ENCODE measurements at regions not wholly inside any gene's neighbourhood (a gene's known extent, or its start where the extent isn't known, plus 50 kb on each side); places are given as distances from the start of the nearest gene placed in this dataset.

DNA sequence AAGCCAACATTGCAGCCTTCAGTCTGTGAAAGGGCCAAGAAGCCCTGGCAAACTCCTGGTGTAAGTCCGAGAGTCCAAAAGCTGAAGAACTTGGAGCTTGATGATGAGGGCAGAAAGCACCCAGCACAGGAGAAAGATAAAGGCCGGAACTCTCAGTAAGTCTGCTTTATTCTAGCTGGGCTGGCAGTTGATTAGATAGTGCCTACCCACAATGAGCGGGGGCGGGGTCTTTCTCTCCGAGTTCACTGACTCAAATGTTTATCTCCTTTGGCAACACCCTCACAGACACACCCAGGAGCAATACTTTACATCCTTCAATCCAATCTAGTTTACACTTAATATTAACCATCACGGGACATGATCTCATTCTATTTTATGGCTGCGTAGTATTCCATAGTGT lies 1317.1 kb downstream of the SLITRK1 start:
- no TSS peak for BruUV-seq (replicated peaks)
- dilution Hi-C loops (cut with MboI; ENCODE audit: extremely low pct_ligation_motif_present, low sequenced_read_pairs) = no loop called here
- POLR2A ChIA-PET = no interaction called here
- Histone ChIP-seq H3K36me3 (ENCODE audit: control insufficient read depth in 2 of 2, extremely low read depth in 1 of 2, insufficient read depth in 2 of 2, low read length in 2 of 2) (no peaks in the 10 kb centered on the region), H2AFZ (ENCODE audit: low read depth, low read length) (no peak overlapping the region), H3K27me3 (ENCODE audit: control insufficient read depth in 2 of 2, insufficient read depth in 2 of 2, low read length in 2 of 2) (no peaks in the 10 kb centered on the region), H3K4me3 (replicated peaks in 1 of 3; ENCODE audit: insufficient read depth in 1 of 3, low read depth in 1 of 3, low read length in 3 of 3) (no peak overlapping the region), H3K9me1 (replicated peaks; ENCODE audit: control insufficient read depth, extremely low read depth, insufficient read depth, low read length) (no peaks in the 10 kb centered on the region), H3K79me2 (ENCODE audit: control insufficient read depth, insufficient read depth, low read length) (no peaks in the 10 kb centered on the region), H3K9me3 (replicated peaks; ENCODE audit: control insufficient read depth, insufficient read depth, low read length) (no peaks in the 10 kb centered on the region), H4K20me1 (replicated peaks; ENCODE audit: control insufficient read depth, extremely low read depth, insufficient read depth, low read length) (no peaks in the 10 kb centered on the region), H3K27ac (ENCODE audit: insufficient read depth, low read depth, low read length) (no peak overlapping the region), H3K4me1 (ENCODE audit: control insufficient read depth, extremely low read depth, insufficient read depth, low read length) (no peaks in the 10 kb centered on the region), H3K9ac (replicated peaks; ENCODE audit: extremely low read depth, insufficient read depth, low read length) (no peak overlapping the region), H3K4me2 (ENCODE audit: insufficient read depth, low read length) (no peak overlapping the region)
- TF ChIP-seq GATA2 (IDR thresholded peaks at IDR 0.05; ENCODE audit: insufficient read depth, insufficient read length, low read depth, low read length) (no peak), POLR2A (IDR thresholded peaks at IDR 0.05; ENCODE audit: low read depth, low read length) (no peak), MYC (IDR thresholded peaks at IDR 0.05; ENCODE audit: low read depth, low read length) (no peak), EZH2 (IDR thresholded peaks at IDR 0.05; ENCODE audit: borderline replicate concordance, low read depth, low read length, severe bottlenecking) (no peak), JUN (IDR thresholded peaks at IDR 0.05; ENCODE audit: borderline replicate concordance, insufficient read depth, insufficient read length, low read depth) (no peak), FOS (IDR thresholded peaks at IDR 0.05; ENCODE audit: borderline replicate concordance, insufficient read depth, low read length) (no peak), POLR2AphosphoS5 (IDR thresholded peaks at IDR 0.05; ENCODE audit: insufficient read depth, low read depth, low read length) (no peak)
- TF ChIP-seq, protein P1, sequence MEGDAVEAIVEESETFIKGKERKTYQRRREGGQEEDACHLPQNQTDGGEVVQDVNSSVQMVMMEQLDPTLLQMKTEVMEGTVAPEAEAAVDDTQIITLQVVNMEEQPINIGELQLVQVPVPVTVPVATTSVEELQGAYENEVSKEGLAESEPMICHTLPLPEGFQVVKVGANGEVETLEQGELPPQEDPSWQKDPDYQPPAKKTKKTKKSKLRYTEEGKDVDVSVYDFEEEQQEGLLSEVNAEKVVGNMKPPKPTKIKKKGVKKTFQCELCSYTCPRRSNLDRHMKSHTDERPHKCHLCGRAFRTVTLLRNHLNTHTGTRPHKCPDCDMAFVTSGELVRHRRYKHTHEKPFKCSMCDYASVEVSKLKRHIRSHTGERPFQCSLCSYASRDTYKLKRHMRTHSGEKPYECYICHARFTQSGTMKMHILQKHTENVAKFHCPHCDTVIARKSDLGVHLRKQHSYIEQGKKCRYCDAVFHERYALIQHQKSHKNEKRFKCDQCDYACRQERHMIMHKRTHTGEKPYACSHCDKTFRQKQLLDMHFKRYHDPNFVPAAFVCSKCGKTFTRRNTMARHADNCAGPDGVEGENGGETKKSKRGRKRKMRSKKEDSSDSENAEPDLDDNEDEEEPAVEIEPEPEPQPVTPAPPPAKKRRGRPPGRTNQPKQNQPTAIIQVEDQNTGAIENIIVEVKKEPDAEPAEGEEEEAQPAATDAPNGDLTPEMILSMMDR (IDR thresholded peaks at IDR 0.05; ENCODE audit: extremely low read depth in 1 of 2, insufficient read depth in 1 of 2, low read depth in 1 of 2, low read length in 2 of 2) = no peak
- TF ChIP-seq, protein P2, sequence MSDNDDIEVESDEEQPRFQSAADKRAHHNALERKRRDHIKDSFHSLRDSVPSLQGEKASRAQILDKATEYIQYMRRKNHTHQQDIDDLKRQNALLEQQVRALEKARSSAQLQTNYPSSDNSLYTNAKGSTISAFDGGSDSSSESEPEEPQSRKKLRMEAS (IDR thresholded peaks at IDR 0.05; ENCODE audit: insufficient read depth, insufficient read length) = no peak
- DNase-seq (ENCODE audit: low read depth, low spot score) (no peak), FAIRE-seq (no peak)
- intact Hi-C loops (cut with micrococcal nuclease) = no loop called here
- CTCF ChIA-PET = no interaction called here

All from endothelial cell of umbilical vein (primary cell).